GM23338 (cell line): ENCODE measurements at regions not wholly inside any gene's neighbourhood (a gene's known extent, or its start where the extent isn't known, plus 50 kb on each side); places are given as distances from the start of the nearest gene placed in this dataset.

Source experiments
- ATAC-seq: fragments of 200-7000 bp; cut with Tn5 transposase; 3 replicates; pipeline ENCODE4 v1.9.1; 2020
- DNase-seq: peaks from one replicate; pipeline ENCODE4 v3.0.0-alpha.2; 2015; ENCODE audit warnings: low spot score
- H2AFZ ChIP-seq: fragments of 200-600 bp; sonication (generic); 2 replicates; pipeline ENCODE4 v1.8.0; 2016; ENCODE audit warnings: antibody characterized with exemption, mild to moderate bottlenecking, moderate library complexity
- H3F3A ChIP-seq: fragments of 200-600 bp; sonication (generic); replicated peaks from 2 replicates; pipeline ENCODE4 v1.8.0; 2017; ENCODE audit warnings: antibody characterized with exemption, mixed run types, low read depth
- H3K27ac ChIP-seq: fragments of 200-600 bp; sonication (generic); 2 replicates; pipeline ENCODE4 v1.6.1; 2016; ENCODE audit warnings: low read depth
- H3K27me3 ChIP-seq: fragments of 200-600 bp; sonication (generic); 2 replicates; pipeline ENCODE4 v1.8.0; 2016; ENCODE audit warnings: mild to moderate bottlenecking, mixed run types, moderate library complexity; ENCODE audit not compliant: insufficient read depth
- H3K36me3 ChIP-seq: fragments of 200-600 bp; sonication (generic); 2 replicates; pipeline ENCODE4 v1.8.0; 2016; ENCODE audit warnings: mild to moderate bottlenecking; ENCODE audit not compliant: insufficient read depth
- H3K4me1 ChIP-seq: fragments of 200-600 bp; sonication (generic); 2 replicates; pipeline ENCODE4 v1.8.0; 2016; ENCODE audit warnings: mild to moderate bottlenecking, moderate library complexity; ENCODE audit not compliant: insufficient read depth
- H3K4me2 ChIP-seq: fragments of 200-600 bp; sonication (generic); 2 replicates; pipeline ENCODE4 v1.7.1; 2017; ENCODE audit warnings: mixed run types
- H3K4me3 ChIP-seq: fragments of 200-600 bp; sonication (generic); 2 replicates; pipeline ENCODE4 v1.6.1; 2016; ENCODE audit warnings: mixed run types
- H3K79me2 ChIP-seq: fragments of 200-600 bp; sonication (generic); replicated peaks from 2 replicates; pipeline ENCODE4 v1.8.0; 2017; ENCODE audit warnings: mild to moderate bottlenecking; ENCODE audit not compliant: insufficient read depth
- H3K9me2 ChIP-seq: fragments of 200-600 bp; sonication (generic); 2 replicates; pipeline ENCODE4 v1.8.0; 2017; ENCODE audit not compliant: insufficient read depth
- H4K20me1 ChIP-seq: fragments of 200-600 bp; sonication (generic); replicated peaks from 2 replicates; pipeline ENCODE4 v1.8.0; 2017; ENCODE audit warnings: mild to moderate bottlenecking; ENCODE audit not compliant: insufficient read depth
- H3K27ac Mint-ChIP-seq: 2 replicates; pipeline ENCODE4 v1.8.0; 2020; ENCODE audit warnings: inconsistent platforms, mild to moderate bottlenecking, moderate library complexity, mixed read lengths
- H3K27me3 Mint-ChIP-seq: 3 replicates; pipeline ENCODE4 v1.8.0; 2022; ENCODE audit warnings: low read depth, mild to moderate bottlenecking, moderate library complexity, mixed read lengths, inconsistent platforms; ENCODE audit not compliant: insufficient read depth, poor library complexity
- H3K36me3 Mint-ChIP-seq: 3 replicates; pipeline ENCODE4 v1.8.0; 2021; ENCODE audit warnings: low read depth, mild to moderate bottlenecking, inconsistent platforms, moderate library complexity, mixed read lengths
- H3K4me1 Mint-ChIP-seq: 3 replicates; pipeline ENCODE4 v1.8.0; 2020; ENCODE audit warnings: mild to moderate bottlenecking, inconsistent platforms, mixed read lengths
- H3K4me3 Mint-ChIP-seq: 3 replicates; pipeline ENCODE4 v1.8.0; 2021; ENCODE audit warnings: moderate library complexity, mild to moderate bottlenecking, inconsistent platforms, mixed read lengths
- H3K9me3 Mint-ChIP-seq: 3 replicates; pipeline ENCODE4 v1.8.0; 2020; ENCODE audit warnings: moderate library complexity, mild to moderate bottlenecking, inconsistent platforms, mixed read lengths
- CREB1 ChIP-seq: fragments of 250-450 bp; sonication (Bioruptor Pico); IDR thresholded peaks from 2 replicates; pipeline ENCODE4 v1.5.0; 2020; ENCODE audit warnings: low read depth, mild to moderate bottlenecking, moderate library complexity
- ETS1 ChIP-seq: IDR thresholded peaks from 2 replicates; pipeline ENCODE4 v1.6.1; 2016; ENCODE audit warnings: antibody characterized with exemption
- EZH2 ChIP-seq: fragments of 200-600 bp; sonication (generic); IDR thresholded peaks from one replicate; pipeline ENCODE4 v1.8.0; 2017; ENCODE audit warnings: antibody characterized with exemption, mild to moderate bottlenecking, low read depth; ENCODE audit not compliant: unreplicated experiment
- EZH2phosphoT487 ChIP-seq: fragments of 200-600 bp; sonication (generic); IDR thresholded peaks from one replicate; pipeline ENCODE4 v1.8.1; 2018; ENCODE audit warnings: antibody characterized with exemption; ENCODE audit not compliant: unreplicated experiment
- JUNB ChIP-seq: IDR thresholded peaks from one replicate; pipeline ENCODE4 v1.6.1; 2016; ENCODE audit warnings: antibody characterized with exemption; ENCODE audit not compliant: unreplicated experiment
- NANOG ChIP-seq: IDR thresholded peaks from 2 replicates; pipeline ENCODE4 v1.6.1; 2016; ENCODE audit warnings: antibody characterized with exemption, borderline replicate concordance
- POLR2AphosphoS5 ChIP-seq: IDR thresholded peaks from 2 replicates; pipeline ENCODE4 v1.6.1; 2016; ENCODE audit warnings: antibody characterized with exemption, low read depth
- REST ChIP-seq: IDR thresholded peaks from one replicate; pipeline ENCODE4 v1.6.1; 2018; ENCODE audit warnings: antibody characterized with exemption; ENCODE audit not compliant: unreplicated experiment
- STAT1 ChIP-seq: IDR thresholded peaks from one replicate; pipeline ENCODE4 v1.6.1; 2016; ENCODE audit warnings: antibody characterized with exemption; ENCODE audit not compliant: unreplicated experiment
- ZNF114 ChIP-seq: fragments of 250-450 bp; sonication (Bioruptor Pico); IDR thresholded peaks from 2 replicates; pipeline ENCODE4 v1.5.0; 2020; ENCODE audit warnings: mild to moderate bottlenecking, moderate library complexity
- ZNF331 ChIP-seq: fragments of 250-450 bp; sonication (Bioruptor Pico); IDR thresholded peaks from 2 replicates; pipeline ENCODE4 v1.5.0; 2020; ENCODE audit warnings: low read depth, mild to moderate bottlenecking, moderate library complexity

GRCh38 chr11:82049199-82049598 lies 684.5 kb downstream of the FAM181B start:
- Mint-ChIP-seq H3K9me3 (peaks cover 7% of the 10 kb centered on the region; the same call in 1 of the 3 replicates), H3K4me1 (no peaks in the 10 kb centered on the region), H3K4me3 (no peak overlapping the region), H3K36me3 (peaks cover 7% of the 10 kb centered on the region; the same call in 2 of the 3 replicates), H3K27ac (no peak overlapping the region), H3K27me3 (no peaks in the 10 kb centered on the region)
- Histone ChIP-seq H2AFZ (no peak overlapping the region), H3K4me3 (no peak overlapping the region), H3K27ac (no peak overlapping the region), H3K36me3 (no peaks in the 10 kb centered on the region), H3K9me2 (peaks cover 11% of the 10 kb centered on the region), H4K20me1 (no peaks in the 10 kb centered on the region), H3F3A (no peaks in the 10 kb centered on the region), H3K4me2 (no peak overlapping the region), H3K4me1 (no peaks in the 10 kb centered on the region), H3K79me2 (no peaks in the 10 kb centered on the region), H3K27me3 (no peaks in the 10 kb centered on the region)
- TF ChIP-seq EZH2phosphoT487 (no peak), CREB1 (CRISPR knock-in tag) (no peak), EZH2 (no peak), NANOG (no peak), ETS1 (no peak), POLR2AphosphoS5 (no peak), JUNB (no peak), STAT1 (no peak), ZNF331 (CRISPR knock-in tag) (no peak), ZNF114 (no peak), REST (no peak)
- ATAC-seq (no peak), DNase-seq (no peak)

- H3F3A ChIP-seq = no peaks in the 10 kb centered on the region
- no peaks in the 10 kb centered on the region for H3K79me2 ChIP-seq
- H3K4me2 ChIP-seq = no peak overlapping the region
- no peaks in the 10 kb centered on the region for H4K20me1 ChIP-seq
- Mint-ChIP-seq H3K4me3 (no peak overlapping the region), H3K9me3 (peaks cover 7% of the 10 kb centered on the region; the same call in 1 of the 3 replicates), H3K4me1 (no peaks in the 10 kb centered on the region), H3K27me3 (no peaks in the 10 kb centered on the region), H3K27ac (no peak overlapping the region), H3K36me3 (peaks cover 7% of the 10 kb centered on the region; the same call in 2 of the 3 replicates)
- DNase-seq (no peak), ATAC-seq (no peak)
- H3K27ac ChIP-seq = no peak overlapping the region
- H3K4me1 ChIP-seq = no peaks in the 10 kb centered on the region
- no peaks in the 10 kb centered on the region for H3K27me3 ChIP-seq
- peaks cover 11% of the 10 kb centered on the region for H3K9me2 ChIP-seq
- H3K36me3 ChIP-seq = no peaks in the 10 kb centered on the region
- H2AFZ ChIP-seq = no peak overlapping the region
- TF ChIP-seq ZNF114 (no peak), STAT1 (no peak), EZH2phosphoT487 (no peak), POLR2AphosphoS5 (no peak), JUNB (no peak), ETS1 (no peak), EZH2 (no peak), ZNF331 (CRISPR knock-in tag) (no peak)
- no peak overlapping the region for H3K4me3 ChIP-seq
Observed at GRCh38 chr11:82047200-82047599, 686.5 kb downstream of the FAM181B start.
